Lung (tissue), 11 donors: ENCODE measurements at regions not wholly inside any gene's neighbourhood (a gene's known extent, or its start where the extent isn't known, plus 50 kb on each side); places are given as distances from the start of the nearest gene placed in this dataset.
A peak's percentile ranks its signal among the peaks of the same experiment; 100 is the strongest.

Experiments
- ATAC-seq: fragments of 200-7000 bp; cut with Tn5 transposase; one replicate; pipeline ENCODE4 v1.9.1; 2020; ENCODE audit warnings: moderate number of reproducible peaks; ENCODE audit not compliant: insufficient read depth, low FRiP score
- DNase-seq, 3 donors: peaks; one replicate each; pipeline ENCODE4 v3.0.0-alpha.2; 2013 to 2017
- H3K27ac ChIP-seq, 2 donors: one replicate each; pipeline ENCODE4 v1.5.1; 2013; ENCODE audit warnings: mild to moderate bottlenecking in 2 of 2, moderate library complexity in 2 of 2, control low read depth in 1 of 2, inconsistent platforms in 1 of 2, low read depth in 1 of 2, low read length in 1 of 2
- H3K27me3 ChIP-seq, 3 donors: one replicate each; pipeline ENCODE4 v1.5.1; 2013; ENCODE audit warnings: low read length in 2 of 3; ENCODE audit not compliant: control insufficient read depth in 3 of 3, insufficient read depth in 3 of 3
- H3K36me3 ChIP-seq, 4 donors: one replicate each; pipeline ENCODE4 v1.5.1; 2013; ENCODE audit warnings: low read length in 4 of 4, mild to moderate bottlenecking in 1 of 4, moderate library complexity in 1 of 4; ENCODE audit not compliant: control insufficient read depth in 4 of 4, insufficient read depth in 4 of 4
- H3K4me1 ChIP-seq, 5 donors: one replicate each; pipeline ENCODE4 v1.5.1; 2013; ENCODE audit warnings: low read length in 5 of 5, mild to moderate bottlenecking in 2 of 5, moderate library complexity in 1 of 5; ENCODE audit not compliant: control insufficient read depth in 5 of 5, insufficient read depth in 5 of 5
- H3K4me3 ChIP-seq: one replicate; pipeline ENCODE4 v1.5.1; 2013; ENCODE audit warnings: mild to moderate bottlenecking, control low read depth, moderate library complexity
- H3K9ac ChIP-seq, 2 donors: one replicate each; pipeline ENCODE4 v1.5.1; 2013; ENCODE audit warnings: low read length in 2 of 2, control low read depth in 1 of 2; ENCODE audit not compliant: insufficient read depth in 1 of 2
- H3K9me3 ChIP-seq, 4 donors: one replicate each; pipeline ENCODE4 v1.5.1; 2013; ENCODE audit warnings: low read length in 3 of 4, mild to moderate bottlenecking in 1 of 4, moderate library complexity in 1 of 4; ENCODE audit not compliant: control insufficient read depth in 4 of 4, insufficient read depth in 3 of 4
- CTCF ChIP-seq: IDR thresholded peaks from 2 replicates; pipeline ENCODE4 v1.5.1; 2012; ENCODE audit warnings: mild to moderate bottlenecking; ENCODE audit errors: control extremely low read depth, extremely low read depth
- WGBS, 2 donors: extraction: QIAGEN DNeasy Blood & Tissue Kit; methylation state at CpG; one replicate each; pipeline ENCODE4 v1.1.7; 2013; 5-methylcytosine and 5-hydroxymethylcytosine counted together
- donor health status: control.
- donor health status: control.
- donor health status: Bipolar disorder and iron deficiency.
- donor health status: healthy.
- donor health status: DM: yes; HTN: yes; CAD: no.

DNA sequence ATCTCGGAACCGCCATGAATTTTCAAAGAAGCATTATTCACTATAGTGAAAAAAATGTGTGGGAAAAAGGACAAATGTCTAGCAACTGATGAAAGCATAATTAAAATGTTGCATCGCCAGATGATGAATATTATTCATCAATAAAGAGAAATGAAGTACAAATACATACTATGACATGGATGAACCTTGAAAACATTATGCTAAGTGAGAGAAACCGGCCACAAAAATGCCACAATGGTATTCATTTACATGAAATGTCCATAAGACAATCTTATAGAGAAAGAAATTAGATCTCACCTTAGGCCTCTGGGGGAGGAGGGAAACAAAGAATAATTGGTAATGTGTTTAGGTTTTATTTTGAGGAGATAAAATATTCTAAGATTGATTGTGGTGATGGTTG, 645.0 kb downstream of the EFNB2 start:
- peaks cover 0 to 3% (median 0%) of the 10 kb centered on the region in 5 donors for H3K4me1 ChIP-seq
- no peak overlapping the region for H3K4me3 ChIP-seq
- H3K36me3 ChIP-seq: no peaks in the 10 kb centered on the region
- H3K27me3 ChIP-seq: no peaks in the 10 kb centered on the region
- H3K9ac ChIP-seq: no peak overlapping the region
- no peak for TF ChIP-seq CTCF
- no peak for ATAC-seq
- WGBS, 2 donors: 75 to 93% methylated on average over 4 of the region's 4 CpGs
- H3K27ac ChIP-seq: no peak overlapping the region
- peaks cover 0 to 4% (median 0%) of the 10 kb centered on the region in 4 donors for H3K9me3 ChIP-seq
- DNase-seq: no peak

GRCh38 chr13:105878119-105878700, 657.3 kb downstream of the EFNB2 start:
- Histone ChIP-seq H3K4me1 (no peaks in the 10 kb centered on the region), H3K9me3 (no peaks in the 10 kb centered on the region), H3K4me3 (no peak overlapping the region), H3K27ac (no peak overlapping the region), H3K9ac (no peak overlapping the region), H3K36me3 (no peaks in the 10 kb centered on the region), H3K27me3 (no peaks in the 10 kb centered on the region)
- TF ChIP-seq CTCF: no peak
- DNase-seq: peak in 2 of 3 donors; percentile 19 to 48
- 61 to 79% methylated on average over 1 of the region's 1 CpG for WGBS, 2 donors
- ATAC-seq: no peak

DNA sequence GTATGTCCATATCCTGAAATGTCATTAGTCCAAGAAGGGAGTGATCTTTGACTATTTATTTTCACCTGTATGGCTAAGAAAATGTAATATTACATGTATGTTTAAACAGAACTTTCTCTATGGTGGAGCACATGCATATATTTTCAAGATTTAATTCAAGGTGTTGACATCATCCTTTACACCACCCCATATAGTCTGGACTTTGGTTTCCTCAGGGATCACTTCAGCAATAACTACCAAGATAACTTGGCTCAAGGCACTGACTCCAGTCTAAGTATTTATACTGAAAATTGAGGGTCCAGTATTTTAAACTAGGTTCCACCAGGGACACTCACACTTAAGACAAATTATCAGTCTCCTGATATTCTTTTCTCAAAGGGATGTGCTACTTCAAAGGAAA, 660.6 kb downstream of the EFNB2 start:
- Histone ChIP-seq H3K9ac (no peak overlapping the region), H3K27me3 (no peaks in the 10 kb centered on the region), H3K36me3 (no peaks in the 10 kb centered on the region), H3K9me3 (no peaks in the 10 kb centered on the region), H3K4me1 (no peaks in the 10 kb centered on the region), H3K4me3 (no peak overlapping the region), H3K27ac (no peak overlapping the region)
- no peak for DNase-seq
- TF ChIP-seq CTCF: no peak
- no peak for ATAC-seq

DNA sequence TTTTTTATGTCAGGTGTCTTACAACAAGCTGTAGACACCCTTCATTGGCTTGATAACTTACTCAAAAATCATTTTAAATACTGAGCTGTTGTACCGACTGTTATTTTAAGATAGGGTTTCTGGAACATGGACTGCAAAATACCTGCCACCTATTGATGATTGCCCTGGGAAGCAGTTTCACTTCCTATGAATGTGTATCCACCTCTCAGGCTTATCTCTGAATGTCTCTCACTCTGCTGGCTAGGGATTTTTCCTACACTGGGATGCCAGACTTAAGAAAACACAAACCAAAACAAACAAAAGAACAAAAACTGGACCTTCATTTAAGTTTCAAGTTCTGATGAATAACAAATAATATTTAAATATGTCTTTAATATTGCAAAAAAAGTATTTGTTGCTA, 663.7 kb downstream of the EFNB2 start:
- ATAC-seq (no peak), DNase-seq (no peak)
- Histone ChIP-seq H3K36me3 (no peaks in the 10 kb centered on the region), H3K4me1 (no peaks in the 10 kb centered on the region), H3K9ac (no peak overlapping the region), H3K4me3 (no peak overlapping the region), H3K27me3 (no peaks in the 10 kb centered on the region), H3K27ac (no peak overlapping the region), H3K9me3 (no peaks in the 10 kb centered on the region)
- WGBS, 2 donors: 80 to 97% methylated on average over 1 of the region's 1 CpG
- TF ChIP-seq CTCF: no peak
